ENCODE measurements at regions not wholly inside any gene's neighbourhood (a gene's known extent, or its start where the extent isn't known, plus 50 kb on each side); places are given as distances from the start of the nearest gene placed in this dataset.

DNA sequence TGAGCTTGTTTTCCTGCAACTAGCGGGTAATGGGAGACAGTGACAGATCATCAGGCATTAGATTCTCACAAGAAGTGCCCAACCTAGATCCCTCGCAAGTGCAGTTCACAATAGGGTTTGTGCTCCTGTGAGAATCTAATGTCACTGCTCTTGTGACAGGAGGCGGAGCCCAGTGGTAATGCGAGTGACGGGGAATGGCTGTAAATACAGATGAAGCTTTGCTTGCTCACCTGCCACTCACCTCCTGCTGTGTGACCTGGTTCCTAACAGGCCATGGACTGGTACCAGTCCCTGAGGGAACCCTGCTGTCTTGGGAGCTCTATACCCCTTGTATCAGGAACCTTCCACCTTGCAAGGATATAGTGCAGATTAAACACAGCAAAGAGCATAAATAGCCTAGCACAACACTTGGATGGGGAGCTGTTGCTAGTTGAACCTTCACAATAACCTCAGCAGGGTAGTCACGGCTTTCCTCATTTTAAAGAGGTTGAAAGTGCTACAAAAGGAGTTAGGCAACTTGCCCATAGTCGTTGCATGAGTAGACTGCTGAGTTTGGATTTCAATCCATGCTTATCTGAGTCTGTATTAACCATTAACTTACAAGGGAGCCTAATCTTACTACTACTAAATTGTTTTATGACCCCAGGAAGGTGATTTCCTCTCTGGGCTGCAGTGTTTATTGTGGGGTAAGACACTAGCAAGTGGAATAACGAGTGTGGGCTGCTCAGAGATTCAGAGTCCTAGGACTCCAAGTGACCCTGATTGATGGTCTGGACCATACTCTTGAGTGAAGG lies 156.6 kb upstream of the ZFHX3 start:
- DNase-seq = no peak

DNA sequence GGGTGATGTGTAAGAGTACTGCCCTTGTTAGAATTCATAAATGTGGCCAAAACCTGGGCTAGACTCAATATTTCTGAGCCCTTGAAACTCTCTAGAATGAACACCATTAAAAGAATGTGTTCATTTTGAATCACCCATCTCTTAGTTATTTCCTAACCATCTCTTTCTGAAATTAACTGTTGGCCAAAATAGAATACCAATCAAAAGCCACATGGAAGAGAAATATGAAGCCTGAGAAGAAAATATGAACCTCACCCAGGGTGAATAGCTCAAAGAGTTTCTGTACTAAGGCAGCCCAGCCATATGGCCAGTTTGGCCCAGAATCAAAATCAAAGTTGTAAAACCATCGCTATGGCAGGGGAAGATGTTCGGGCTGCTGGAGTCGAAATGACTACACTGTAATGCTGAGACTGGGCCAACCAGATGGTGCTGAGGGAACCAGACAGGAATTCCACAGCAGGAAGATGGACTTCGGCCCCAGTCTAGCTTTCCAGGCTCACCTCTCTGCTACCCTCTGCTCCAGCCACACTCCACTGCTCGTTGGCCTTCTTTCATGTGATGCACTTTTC lies 154.3 kb upstream of the ZFHX3 start:
- DNase-seq = no peak

DNA sequence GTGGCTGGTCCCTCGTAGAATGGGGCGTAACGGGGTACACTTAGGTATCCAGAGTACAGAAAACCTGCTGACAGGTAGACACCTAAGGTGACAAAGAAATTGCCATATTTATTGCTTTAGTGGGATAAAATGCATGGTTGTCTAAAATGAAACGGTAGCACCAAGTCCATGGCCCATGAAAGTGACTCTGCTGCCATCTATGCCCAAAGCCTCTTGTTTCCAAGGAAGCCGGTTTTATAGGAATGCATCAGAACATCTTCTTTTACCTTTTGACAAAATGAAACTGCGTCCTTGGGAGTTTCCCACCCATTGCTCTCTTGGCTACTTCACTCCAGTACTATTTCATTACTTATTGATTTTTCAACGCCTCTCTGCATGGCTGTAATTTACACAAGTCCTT lies 151.3 kb upstream of the ZFHX3 start:
- DNase-seq = no peak

DNA sequence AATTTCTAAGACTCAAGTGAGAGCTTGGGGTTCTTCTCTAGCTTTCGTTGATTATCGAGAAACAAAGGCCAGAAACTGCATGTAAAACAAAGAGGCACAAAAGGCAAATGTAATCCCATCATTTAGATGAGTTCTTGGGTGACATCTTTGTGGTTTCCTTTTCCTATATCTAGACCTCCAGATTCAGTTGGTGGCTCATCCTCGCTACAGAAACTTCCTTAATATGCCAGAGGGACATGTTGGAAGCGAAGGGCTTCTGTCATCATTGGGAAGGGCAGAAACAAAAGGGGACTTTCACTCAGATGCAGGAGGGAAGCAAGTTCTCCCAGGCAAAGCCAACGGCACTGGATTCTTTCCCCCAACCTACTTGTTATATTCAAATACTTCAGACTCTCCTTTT lies 150.6 kb upstream of the ZFHX3 start:
- no peak for DNase-seq

DNA sequence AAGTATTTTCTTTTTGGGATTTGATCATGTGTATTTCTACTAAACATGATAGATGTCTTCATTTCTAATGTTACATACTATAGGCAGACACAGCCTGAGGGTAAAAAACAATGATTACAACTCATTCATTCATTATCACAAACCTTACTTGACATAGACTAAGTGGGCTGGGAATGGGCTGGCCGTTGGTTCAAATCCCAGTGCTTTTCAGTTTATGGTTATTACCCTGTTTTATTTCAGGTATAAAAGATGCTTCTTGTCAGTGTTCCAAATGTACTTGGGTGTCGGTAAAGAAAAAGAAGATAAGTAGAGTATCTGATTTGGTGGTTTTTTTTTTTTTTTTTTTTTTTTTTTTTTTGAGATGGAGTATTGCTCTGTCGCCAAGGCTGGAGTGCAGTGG lies 149.7 kb upstream of the ZFHX3 start:
- DNase-seq = no peak

DNA sequence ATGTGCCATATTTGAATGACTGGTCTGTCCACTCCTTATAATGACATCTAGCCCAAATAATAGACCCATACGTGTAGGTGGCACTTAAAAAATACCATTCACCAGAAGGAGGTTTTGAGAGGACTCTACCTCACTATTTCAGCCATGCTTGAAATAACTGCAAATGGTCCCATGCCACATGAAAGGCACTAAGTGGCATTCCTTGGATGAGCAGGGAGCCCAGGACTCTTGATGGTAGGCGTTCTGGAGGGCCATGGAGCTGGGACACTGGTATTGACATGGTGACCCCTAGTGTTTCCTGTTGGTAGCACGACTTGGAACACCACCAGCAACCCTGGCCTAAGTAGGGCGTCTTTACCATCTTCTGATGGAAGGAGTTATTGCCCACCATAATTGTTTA lies 148.7 kb upstream of the ZFHX3 start:
- peak; percentile 36 for DNase-seq

- no peak for DNase-seq
Observed at GRCh38 chr16:73193464-73193863, 145.5 kb upstream of the ZFHX3 start.

- DNase-seq = no peak
Observed at GRCh38 chr16:73192232-73192894, 144.4 kb upstream of the ZFHX3 start.

DNA sequence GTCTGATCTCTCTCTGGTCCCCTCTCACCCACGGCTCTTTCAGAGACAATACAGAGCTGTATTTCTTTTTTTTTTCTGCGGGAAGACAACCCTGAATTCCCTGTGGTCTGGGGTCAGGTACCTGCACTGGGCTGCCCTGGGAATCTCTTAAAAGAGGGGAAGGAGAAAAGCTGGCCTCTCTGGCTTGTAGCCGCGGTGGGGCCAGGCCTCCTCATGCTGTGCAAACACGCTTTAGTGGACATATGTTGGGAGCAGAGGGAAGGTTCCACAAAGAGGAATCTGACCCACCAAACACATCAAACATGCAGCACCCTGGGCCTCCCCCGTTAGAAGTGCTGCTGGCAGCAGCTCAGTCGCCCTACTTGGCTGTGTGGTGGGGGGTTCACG lies 143.7 kb upstream of the ZFHX3 start:
- no peak for DNase-seq

DNA sequence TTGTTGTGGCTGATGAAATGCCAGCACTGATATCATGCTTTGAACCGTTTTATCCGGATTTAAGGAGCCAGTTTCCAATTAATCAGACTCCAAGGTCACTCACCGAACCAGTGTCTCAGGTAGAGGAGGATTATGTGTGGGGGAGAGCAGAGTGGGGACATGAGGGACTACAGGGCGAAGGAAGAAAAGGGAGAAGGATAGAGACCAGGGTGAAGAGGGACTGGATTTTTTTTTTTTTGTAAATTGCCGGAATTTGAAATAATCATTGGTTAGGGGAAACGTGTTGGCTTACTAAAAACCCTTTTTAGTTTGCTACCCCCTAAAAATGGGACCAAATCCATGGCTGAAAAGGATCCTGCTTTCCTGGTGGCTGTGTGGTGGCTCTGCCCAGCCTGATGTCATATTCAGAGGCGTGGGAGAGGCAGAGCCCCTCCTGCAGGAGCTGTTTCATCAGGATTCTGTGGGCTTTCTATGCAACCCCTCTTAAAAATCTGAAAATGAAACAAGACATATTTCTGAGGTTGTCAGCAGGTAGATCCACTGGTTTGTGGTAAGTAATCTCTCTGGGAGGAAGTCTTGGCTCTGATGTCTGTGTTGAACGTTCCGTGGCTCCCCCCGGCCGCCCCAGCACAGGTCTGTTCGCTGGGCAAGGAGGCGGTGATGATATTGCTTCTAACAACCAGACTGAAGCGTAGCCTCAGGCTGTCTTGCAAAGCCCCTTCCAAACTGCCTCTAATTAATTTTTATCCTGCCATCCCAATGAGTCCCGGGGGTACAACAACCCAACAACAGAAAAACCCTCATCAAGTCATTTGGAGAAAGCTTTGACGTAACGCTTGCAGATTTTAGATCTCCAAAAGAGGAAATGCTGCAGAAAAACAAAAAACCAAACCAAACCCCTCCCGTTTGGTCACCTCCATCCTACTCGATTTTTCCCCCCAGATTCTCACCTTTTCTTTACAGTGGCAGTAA lies 143.0 kb upstream of the ZFHX3 start:
- DNase-seq = no peak

- DNase-seq = no peak
Observed at GRCh38 chr16:73190256-73190655, 142.3 kb upstream of the ZFHX3 start.

GRCh38 chr16:73189136-73189535 lies 141.2 kb upstream of the ZFHX3 start:
- DNase-seq = no peak

GRCh38 chr16:73186752-73187601 lies 139.0 kb upstream of the ZFHX3 start:
- DNase-seq = no peak

DNA sequence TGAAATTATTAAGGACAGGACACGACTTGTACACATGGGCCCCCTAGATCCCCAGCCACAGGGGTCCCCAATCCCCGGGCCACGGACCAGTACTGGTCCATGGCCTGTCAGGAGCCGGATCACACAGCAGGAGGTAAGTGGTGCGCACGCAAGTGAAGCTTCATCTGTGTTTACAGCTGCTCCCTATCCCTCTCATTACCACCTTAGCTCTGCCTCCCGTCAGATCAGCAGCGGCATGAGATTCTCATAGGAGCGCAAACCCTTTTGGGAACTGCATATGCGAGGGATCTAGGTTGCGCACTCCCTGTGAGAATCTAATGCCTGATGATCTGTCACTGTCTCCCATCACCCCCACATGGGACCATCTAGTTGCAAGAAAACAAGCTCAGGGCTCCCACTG lies 137.8 kb upstream of the ZFHX3 start:
- no peak for DNase-seq

- DNase-seq = no peak
Observed at GRCh38 chr16:73183611-73184092, 135.7 kb upstream of the ZFHX3 start.

- no peak for DNase-seq
Observed at GRCh38 chr16:73179705-73180331, 131.9 kb upstream of the ZFHX3 start.

DNA sequence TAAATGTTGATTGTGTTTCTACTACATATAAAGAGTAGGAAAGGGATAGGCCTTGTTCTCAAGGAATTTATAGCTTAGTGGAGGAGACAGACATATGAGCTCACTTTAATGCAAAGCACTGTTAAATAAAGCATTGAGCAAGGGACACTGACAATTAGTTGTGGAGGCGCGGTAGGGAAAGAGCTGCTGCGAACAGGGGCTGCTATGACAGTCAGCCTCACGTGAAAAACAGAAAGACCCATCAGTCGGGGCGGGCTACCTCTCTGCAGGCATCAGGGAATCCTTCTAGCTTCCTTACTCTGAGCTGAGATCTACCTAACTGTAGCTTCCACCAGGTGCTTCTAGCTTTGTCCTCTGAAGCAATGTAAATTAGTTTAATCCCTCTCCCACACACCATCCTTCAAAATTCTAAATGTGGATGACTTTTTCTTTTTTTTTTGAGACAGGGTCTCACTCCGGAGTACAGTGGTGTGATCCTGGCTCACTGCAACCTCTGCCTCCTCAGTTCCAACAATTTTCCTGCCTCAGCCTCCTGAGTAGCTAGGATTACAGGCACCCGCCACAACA lies 129.9 kb upstream of the ZFHX3 start:
- DNase-seq = no peak

GRCh38 chr16:73176577-73177013 lies 128.7 kb upstream of the ZFHX3 start:
- DNase-seq = no peak

GRCh38 chr16:73172973-73173709 lies 125.2 kb upstream of the ZFHX3 start:
- DNase-seq = no peak

DNA sequence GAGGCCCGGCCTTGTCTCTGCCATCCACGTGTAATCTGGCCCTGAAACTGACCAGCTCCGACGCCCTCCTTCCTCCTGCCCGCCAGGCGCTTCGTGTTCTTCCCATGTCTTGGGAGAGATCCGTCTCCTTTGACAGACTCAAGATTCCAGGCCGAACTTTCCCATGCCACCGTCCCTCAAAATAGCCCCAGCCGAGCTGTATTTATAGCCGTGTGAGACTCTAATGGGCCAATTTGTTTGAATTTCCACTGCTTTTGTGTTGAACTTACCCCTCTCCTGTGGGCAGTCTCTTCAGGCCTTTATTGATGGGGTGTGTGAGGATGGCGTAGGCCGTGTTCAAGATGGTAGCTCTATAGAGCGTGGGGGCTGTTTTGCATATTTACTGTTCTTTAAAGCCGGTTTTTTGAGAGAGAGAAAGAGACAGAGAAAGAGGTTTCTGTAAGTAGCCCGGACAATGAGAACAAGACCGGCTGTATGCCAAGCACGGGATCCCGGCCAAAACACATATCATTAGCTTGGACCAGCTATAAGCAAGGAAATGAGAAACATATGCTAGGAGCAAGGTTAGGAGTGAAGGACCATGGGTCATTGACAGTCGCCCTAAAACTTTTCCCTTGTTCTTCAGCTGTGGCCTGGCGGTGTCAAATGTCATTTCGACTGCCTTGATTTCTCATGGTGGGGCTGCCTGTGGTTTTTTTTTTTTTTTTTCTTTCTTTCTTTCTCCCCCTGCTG lies 124.5 kb upstream of the ZFHX3 start:
- DNase-seq = no peak

Data from stimulated activated CD4-positive, alpha-beta T cell treated with anti-CD3 and anti-CD28 coated beads, Interleukin-15, amount 100 ng/mL, for 24 hours (primary cell).